Osteoblast (primary cell): ENCODE measurements at regions not wholly inside any gene's neighbourhood (a gene's known extent, or its start where the extent isn't known, plus 50 kb on each side); places are given as distances from the start of the nearest gene placed in this dataset.
A peak's percentile ranks its signal among the peaks of the same experiment; 100 is the strongest.

ENCODE experiments used
- DNase-seq: peaks from one replicate; pipeline ENCODE4 v3.0.0; 2011; ENCODE audit warnings: low spot score, mixed read lengths; ENCODE audit not compliant: insufficient read length; ENCODE audit errors: missing footprints
- H2AFZ ChIP-seq: 2 replicates; pipeline ENCODE4 v1.6.0; 2011; ENCODE audit warnings: mild to moderate bottlenecking, low read length
- H3K27ac ChIP-seq: 2 replicates; pipeline ENCODE4 v1.5.1; 2011; ENCODE audit warnings: mild to moderate bottlenecking, low read depth, low read length, moderate library complexity
- H3K27me3 ChIP-seq: 2 replicates; pipeline ENCODE4 v1.6.0; 2012; ENCODE audit warnings: mild to moderate bottlenecking, control low read depth, inconsistent platforms, low read length, moderate library complexity; ENCODE audit not compliant: insufficient read depth
- H3K36me3 ChIP-seq: 2 replicates; pipeline ENCODE4 v1.5.1; 2011; ENCODE audit warnings: mild to moderate bottlenecking, low read length, control low read depth, moderate library complexity; ENCODE audit not compliant: insufficient read depth
- H3K4me1 ChIP-seq: 2 replicates; pipeline ENCODE4 v1.5.1; 2011; ENCODE audit warnings: mild to moderate bottlenecking, low read length, control low read depth, moderate library complexity; ENCODE audit not compliant: insufficient read depth
- H3K4me2 ChIP-seq: 2 replicates; pipeline ENCODE4 v1.6.0; 2011; ENCODE audit warnings: mild to moderate bottlenecking, low read length; ENCODE audit not compliant: insufficient read depth
- H3K4me3 ChIP-seq: fragments of 200-600 bp; sonication (generic); 3 replicates; pipeline ENCODE4 v1.5.1; 2012; ENCODE audit warnings: mild to moderate bottlenecking, low read length, inconsistent platforms; ENCODE audit not compliant: insufficient read depth
- H3K79me2 ChIP-seq: 2 replicates; pipeline ENCODE4 v1.6.0; 2012; ENCODE audit warnings: mild to moderate bottlenecking, low read length, control low read depth, inconsistent platforms; ENCODE audit not compliant: insufficient read depth
- H3K9me3 ChIP-seq: 2 replicates; pipeline ENCODE4 v1.5.1; 2011; ENCODE audit warnings: low read depth, low read length, control low read depth
- H4K20me1 ChIP-seq: 2 replicates; pipeline ENCODE4 v1.6.0; 2012; ENCODE audit warnings: mild to moderate bottlenecking, low read length, control low read depth; ENCODE audit not compliant: insufficient read depth
- TF ChIP-seq, protein P1 (sequence below): IDR thresholded peaks from 2 replicates; pipeline ENCODE4 v1.5.1; 2011; ENCODE audit warnings: mild to moderate bottlenecking, low read depth, low read length, moderate library complexity; ENCODE audit errors: extremely low read depth

DNA sequence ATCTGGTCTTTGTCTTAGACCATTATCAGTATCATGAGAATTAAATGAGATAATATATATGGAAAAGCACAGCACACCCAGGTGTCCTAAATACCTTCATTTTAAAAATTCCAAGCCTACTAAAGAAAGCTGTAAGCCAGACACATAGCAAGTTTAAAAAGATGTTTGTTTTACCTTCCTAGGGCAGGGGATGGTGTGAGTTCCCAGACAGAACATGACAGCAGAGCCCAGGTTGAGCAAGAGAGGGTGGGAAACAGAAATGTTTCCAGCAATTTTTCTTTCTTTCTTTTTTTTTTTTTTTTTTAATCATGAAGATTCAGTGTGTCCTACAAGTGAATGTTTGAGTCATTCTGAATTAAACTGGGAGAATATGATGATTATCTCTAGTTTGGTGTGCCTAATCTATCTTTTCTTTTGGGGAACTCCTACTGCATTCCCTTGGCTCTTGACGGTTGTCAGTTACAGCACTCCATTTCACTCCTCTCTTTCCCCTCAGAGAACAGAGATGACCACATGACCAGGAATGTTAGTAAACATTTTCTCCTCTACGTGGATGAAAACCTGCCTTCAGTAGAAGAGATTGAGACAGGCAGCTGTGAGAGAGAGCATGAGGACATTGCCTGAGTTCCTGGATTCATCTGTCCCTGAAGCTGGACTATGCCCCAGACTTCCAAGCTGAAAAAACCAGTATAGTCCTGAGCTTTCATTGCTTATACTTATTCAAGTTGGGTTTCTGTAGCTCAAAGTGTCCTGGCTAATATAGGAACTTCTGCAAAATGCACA, 54.5 kb upstream of the ARL14 start:
- Histone ChIP-seq H3K4me3 (no peak overlapping the region), H3K36me3 (no peaks in the 10 kb centered on the region), H3K4me2 (no peak overlapping the region), H2AFZ (no peak overlapping the region), H3K9me3 (no peaks in the 10 kb centered on the region), H3K27ac (no peak overlapping the region), H4K20me1 (no peaks in the 10 kb centered on the region), H3K79me2 (no peaks in the 10 kb centered on the region), H3K4me1 (no peaks in the 10 kb centered on the region), H3K27me3 (peaks cover 1% of the 10 kb centered on the region)
- peak; percentile 35 for DNase-seq
- TF ChIP-seq, protein P1, sequence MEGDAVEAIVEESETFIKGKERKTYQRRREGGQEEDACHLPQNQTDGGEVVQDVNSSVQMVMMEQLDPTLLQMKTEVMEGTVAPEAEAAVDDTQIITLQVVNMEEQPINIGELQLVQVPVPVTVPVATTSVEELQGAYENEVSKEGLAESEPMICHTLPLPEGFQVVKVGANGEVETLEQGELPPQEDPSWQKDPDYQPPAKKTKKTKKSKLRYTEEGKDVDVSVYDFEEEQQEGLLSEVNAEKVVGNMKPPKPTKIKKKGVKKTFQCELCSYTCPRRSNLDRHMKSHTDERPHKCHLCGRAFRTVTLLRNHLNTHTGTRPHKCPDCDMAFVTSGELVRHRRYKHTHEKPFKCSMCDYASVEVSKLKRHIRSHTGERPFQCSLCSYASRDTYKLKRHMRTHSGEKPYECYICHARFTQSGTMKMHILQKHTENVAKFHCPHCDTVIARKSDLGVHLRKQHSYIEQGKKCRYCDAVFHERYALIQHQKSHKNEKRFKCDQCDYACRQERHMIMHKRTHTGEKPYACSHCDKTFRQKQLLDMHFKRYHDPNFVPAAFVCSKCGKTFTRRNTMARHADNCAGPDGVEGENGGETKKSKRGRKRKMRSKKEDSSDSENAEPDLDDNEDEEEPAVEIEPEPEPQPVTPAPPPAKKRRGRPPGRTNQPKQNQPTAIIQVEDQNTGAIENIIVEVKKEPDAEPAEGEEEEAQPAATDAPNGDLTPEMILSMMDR: no peak

DNA sequence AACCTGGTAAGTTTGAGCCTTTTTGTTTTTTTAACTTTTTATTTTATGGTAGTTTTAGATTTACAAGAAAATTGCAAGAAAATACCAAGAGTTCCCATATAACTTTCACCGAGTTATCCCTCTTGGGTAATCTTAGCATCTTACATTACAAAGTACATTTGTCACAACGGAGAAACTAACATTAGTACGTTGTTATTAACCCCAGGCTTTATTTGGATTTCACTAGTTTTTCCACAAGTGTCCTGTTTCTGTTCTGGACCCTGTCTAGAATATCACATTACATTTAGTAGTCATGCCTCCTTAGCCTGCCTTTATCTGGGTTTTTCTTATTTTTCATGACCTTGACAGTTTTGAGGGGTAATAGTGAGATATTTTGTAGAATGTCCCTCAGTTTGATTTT, 53.5 kb upstream of the KPNA4 start:
- Histone ChIP-seq H3K9me3 (no peaks in the 10 kb centered on the region), H2AFZ (no peak overlapping the region), H3K36me3 (no peaks in the 10 kb centered on the region), H3K27me3 (peaks cover 3% of the 10 kb centered on the region), H3K4me1 (no peaks in the 10 kb centered on the region), H3K27ac (no peak overlapping the region), H3K4me2 (peak overlapping the region; percentile 23), H4K20me1 (no peaks in the 10 kb centered on the region), H3K79me2 (no peaks in the 10 kb centered on the region), H3K4me3 (no peak overlapping the region)
- DNase-seq: no peak
- TF ChIP-seq, protein P1: no peak

DNA sequence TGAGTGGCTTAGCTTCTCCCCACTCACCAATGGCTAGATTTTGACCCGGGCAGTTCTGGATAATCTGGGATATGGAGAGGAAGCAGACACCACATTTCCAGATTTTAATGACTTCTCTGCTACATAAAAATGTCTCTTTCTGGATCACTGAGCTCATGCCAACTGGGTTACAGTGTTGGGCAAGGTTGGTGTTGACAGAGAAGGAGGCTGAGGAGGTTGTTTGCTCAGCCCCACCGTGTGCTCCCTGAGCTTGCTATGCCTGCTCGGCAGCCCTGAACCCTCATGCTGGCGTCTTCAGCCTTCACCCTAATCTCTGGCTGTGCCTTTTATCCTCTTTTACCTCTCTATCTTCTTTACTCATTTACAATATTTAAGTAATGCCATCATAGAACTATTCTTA, 53.0 kb upstream of the KPNA4 start:
- H3K79me2 ChIP-seq: no peaks in the 10 kb centered on the region
- H3K27ac ChIP-seq: no peak overlapping the region
- no peaks in the 10 kb centered on the region for H3K9me3 ChIP-seq
- H3K4me2 ChIP-seq: peak overlapping the region; percentile 23
- no peak overlapping the region for H3K4me3 ChIP-seq
- H3K36me3 ChIP-seq: no peaks in the 10 kb centered on the region
- TF ChIP-seq, protein P1: no peak
- no peak for DNase-seq
- peaks cover 3% of the 10 kb centered on the region for H3K27me3 ChIP-seq
- H2AFZ ChIP-seq: peak overlapping the region; percentile 12
- H3K4me1 ChIP-seq: no peaks in the 10 kb centered on the region
- no peaks in the 10 kb centered on the region for H4K20me1 ChIP-seq

DNA sequence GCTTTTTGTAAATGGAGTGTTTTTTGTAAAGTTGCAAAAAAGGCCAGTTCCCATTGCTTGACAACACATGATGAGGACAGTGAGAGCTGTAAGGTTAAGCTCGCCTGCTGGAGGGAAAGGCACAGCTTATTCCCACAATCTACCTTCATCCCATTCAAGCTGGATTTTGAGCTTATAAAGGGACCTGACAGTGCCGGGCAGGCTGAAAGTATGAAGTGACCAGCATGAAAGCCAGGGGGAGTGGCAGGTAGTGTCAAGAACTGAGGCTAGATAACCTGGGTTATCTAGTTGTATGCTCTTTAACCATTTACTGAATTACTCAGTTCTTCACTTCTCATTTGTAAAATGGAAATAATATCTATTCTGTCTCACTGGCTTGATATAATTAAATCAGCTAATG, 52.3 kb upstream of the KPNA4 start:
- H3K4me3 ChIP-seq: no peak overlapping the region
- no peak overlapping the region for H3K4me2 ChIP-seq
- no peak for DNase-seq
- no peaks in the 10 kb centered on the region for H3K36me3 ChIP-seq
- H4K20me1 ChIP-seq: no peaks in the 10 kb centered on the region
- TF ChIP-seq, protein P1: no peak
- no peak overlapping the region for H3K27ac ChIP-seq
- H3K4me1 ChIP-seq: no peaks in the 10 kb centered on the region
- H3K9me3 ChIP-seq: no peaks in the 10 kb centered on the region
- no peak overlapping the region for H2AFZ ChIP-seq
- peaks cover 3% of the 10 kb centered on the region for H3K27me3 ChIP-seq
- H3K79me2 ChIP-seq: no peaks in the 10 kb centered on the region
